NB4 (cell line): ENCODE measurements at regions not wholly inside any gene's neighbourhood (a gene's known extent, or its start where the extent isn't known, plus 50 kb on each side); places are given as distances from the start of the nearest gene placed in this dataset.

ENCODE experiments used
- POLR2A ChIP-seq: IDR thresholded peaks from 2 replicates; pipeline ENCODE4 v1.6.1; 2011; ENCODE audit warnings: mild to moderate bottlenecking; ENCODE audit not compliant: insufficient read length; ENCODE audit errors: extremely low read depth
- TF ChIP-seq, protein P1 (sequence below): IDR thresholded peaks from one replicate; pipeline ENCODE4 v1.5.1; 2012; ENCODE audit warnings: low read depth, low read length
- TF ChIP-seq, protein P2 (sequence below): IDR thresholded peaks from 2 replicates; pipeline ENCODE4 v1.6.1; 2011; ENCODE audit warnings: low read depth, low read length

DNA sequence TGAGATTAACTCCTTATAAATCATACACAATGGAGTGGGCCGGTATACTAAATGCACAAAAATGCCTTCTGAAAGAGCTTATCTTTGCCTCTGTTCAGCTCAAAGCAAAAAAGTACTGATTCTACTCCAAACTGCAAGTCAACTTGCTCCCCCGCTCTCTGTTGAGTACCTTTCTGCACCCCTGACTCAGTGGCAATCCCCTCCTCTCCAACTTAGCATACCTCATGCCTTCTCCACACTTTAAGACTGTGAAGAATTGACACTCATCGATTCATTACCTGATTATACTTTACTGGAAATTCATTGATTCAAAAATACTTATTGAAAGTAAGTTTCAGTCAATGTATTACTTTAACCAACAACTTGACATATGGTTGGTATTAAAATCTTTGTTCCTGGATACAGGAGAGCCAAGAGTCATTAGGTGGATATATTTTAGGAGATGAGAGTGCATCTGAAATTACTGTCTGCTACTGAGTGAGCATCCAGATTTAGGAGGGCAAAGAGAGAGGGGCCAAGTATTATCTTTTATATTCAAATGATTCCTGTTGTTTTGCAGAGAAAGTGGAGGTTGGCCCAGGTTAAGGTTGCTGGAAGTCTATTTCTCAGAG is 187.7 kb downstream of the ICOS start:
- no peak for TF ChIP-seq POLR2A
- TF ChIP-seq, protein P1, sequence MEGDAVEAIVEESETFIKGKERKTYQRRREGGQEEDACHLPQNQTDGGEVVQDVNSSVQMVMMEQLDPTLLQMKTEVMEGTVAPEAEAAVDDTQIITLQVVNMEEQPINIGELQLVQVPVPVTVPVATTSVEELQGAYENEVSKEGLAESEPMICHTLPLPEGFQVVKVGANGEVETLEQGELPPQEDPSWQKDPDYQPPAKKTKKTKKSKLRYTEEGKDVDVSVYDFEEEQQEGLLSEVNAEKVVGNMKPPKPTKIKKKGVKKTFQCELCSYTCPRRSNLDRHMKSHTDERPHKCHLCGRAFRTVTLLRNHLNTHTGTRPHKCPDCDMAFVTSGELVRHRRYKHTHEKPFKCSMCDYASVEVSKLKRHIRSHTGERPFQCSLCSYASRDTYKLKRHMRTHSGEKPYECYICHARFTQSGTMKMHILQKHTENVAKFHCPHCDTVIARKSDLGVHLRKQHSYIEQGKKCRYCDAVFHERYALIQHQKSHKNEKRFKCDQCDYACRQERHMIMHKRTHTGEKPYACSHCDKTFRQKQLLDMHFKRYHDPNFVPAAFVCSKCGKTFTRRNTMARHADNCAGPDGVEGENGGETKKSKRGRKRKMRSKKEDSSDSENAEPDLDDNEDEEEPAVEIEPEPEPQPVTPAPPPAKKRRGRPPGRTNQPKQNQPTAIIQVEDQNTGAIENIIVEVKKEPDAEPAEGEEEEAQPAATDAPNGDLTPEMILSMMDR, result no peak
- TF ChIP-seq, protein P2, sequence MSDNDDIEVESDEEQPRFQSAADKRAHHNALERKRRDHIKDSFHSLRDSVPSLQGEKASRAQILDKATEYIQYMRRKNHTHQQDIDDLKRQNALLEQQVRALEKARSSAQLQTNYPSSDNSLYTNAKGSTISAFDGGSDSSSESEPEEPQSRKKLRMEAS, result no peak
